Neural cell (in vitro differentiated cells): ENCODE measurements at regions not wholly inside any gene's neighbourhood (a gene's known extent, or its start where the extent isn't known, plus 50 kb on each side); places are given as distances from the start of the nearest gene placed in this dataset.

Source experiments
- CTCF ChIP-seq: fragments of 450-650 bp; IDR thresholded peaks from 2 replicates; pipeline ENCODE4 v1.5.1; 2014; ENCODE audit warnings: antibody characterized with exemption, mild to moderate bottlenecking, moderate library complexity; ENCODE audit not compliant: poor library complexity, severe bottlenecking
- EP300 ChIP-seq: fragments of 450-650 bp; conservative IDR thresholded peaks from 2 replicates; pipeline ENCODE4 v1.6.1; 2014; ENCODE audit warnings: antibody characterized with exemption, mild to moderate bottlenecking, moderate library complexity; ENCODE audit not compliant: poor library complexity, severe bottlenecking
- EZH2 ChIP-seq: fragments of 200-600, 300-800 bp; shearing (Covaris generic), sonication (generic); IDR thresholded peaks from 2 replicates; pipeline ENCODE4 v1.6.1; 2014; ENCODE audit warnings: antibody characterized with exemption, low read length, borderline replicate concordance, mild to moderate bottlenecking; ENCODE audit not compliant: insufficient read depth, poor library complexity, severe bottlenecking
- POLR2AphosphoS5 ChIP-seq: IDR thresholded peaks from 2 replicates; pipeline ENCODE4 v1.6.1; 2012
- RAD21 ChIP-seq: fragments of 450-650 bp; conservative IDR thresholded peaks from 2 replicates; pipeline ENCODE4 v1.6.1; 2014; ENCODE audit warnings: antibody characterized with exemption, mild to moderate bottlenecking, moderate library complexity
- REST ChIP-seq: IDR thresholded peaks from 2 replicates; pipeline ENCODE4 v1.6.1; 2012; ENCODE audit warnings: borderline replicate concordance
- SMC3 ChIP-seq: fragments of 450-650 bp; conservative IDR thresholded peaks from 2 replicates; pipeline ENCODE4 v1.6.1; 2014; ENCODE audit warnings: antibody characterized with exemption, mild to moderate bottlenecking, moderate library complexity; ENCODE audit not compliant: poor library complexity
- TAF1 ChIP-seq: IDR thresholded peaks from 2 replicates; pipeline ENCODE4 v1.6.1; 2012; ENCODE audit warnings: low read depth

- TF ChIP-seq REST (no peak), EZH2 (no peak), CTCF (no peak), TAF1 (no peak), EP300 (no peak), SMC3 (no peak), RAD21 (no peak), POLR2AphosphoS5 (no peak)
Measured at GRCh38 chr7:124192885-124193284, 160.0 kb upstream of the TMEM229A start.
